Prostate gland (tissue), 2 donors: ENCODE measurements at regions not wholly inside any gene's neighbourhood (a gene's known extent, or its start where the extent isn't known, plus 50 kb on each side); places are given as distances from the start of the nearest gene placed in this dataset.

Experiments used
- POLR2A ChIP-seq: fragments of 450-650 bp; IDR thresholded peaks from one replicate; pipeline ENCODE4 v1.6.1; 2016; ENCODE audit warnings: antibody characterized with exemption, mild to moderate bottlenecking
- TF ChIP-seq, protein P1 (sequence below), 4 experiments: fragments of 200-600 bp in 2 of 4; fragments of 450-650 bp in 2 of 4; sonication (generic) in 2 of 4; IDR thresholded peaks; 1 replicate in 3 of 4; 2 replicates in 1 of 4; pipeline ENCODE4 v1.5.1; 2016 to 2019; ENCODE audit warnings: antibody characterized with exemption in 4 of 4, mild to moderate bottlenecking in 2 of 4, moderate library complexity in 2 of 4

DNA sequence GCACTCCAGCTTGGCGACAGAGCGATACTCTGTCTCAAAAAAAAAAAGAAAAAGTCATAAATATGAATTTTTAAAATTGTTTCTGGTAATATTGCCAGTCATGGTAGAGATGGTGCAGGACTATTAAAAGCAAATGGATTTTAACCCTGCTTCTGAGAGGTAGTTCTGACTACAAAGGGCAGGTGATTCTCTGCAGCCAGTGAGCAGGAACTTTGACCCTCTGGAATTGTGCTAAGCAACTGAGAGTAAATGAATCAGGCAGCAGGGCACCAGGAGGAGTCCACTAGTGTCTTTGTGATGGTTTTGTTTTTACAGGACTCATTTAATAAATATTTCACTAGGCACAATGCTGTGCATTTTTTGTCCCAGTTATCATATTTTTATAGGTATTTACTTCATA lies 781.2 kb downstream of the TLE4 start:
- TF ChIP-seq POLR2A, result no peak
- TF ChIP-seq, protein P1, sequence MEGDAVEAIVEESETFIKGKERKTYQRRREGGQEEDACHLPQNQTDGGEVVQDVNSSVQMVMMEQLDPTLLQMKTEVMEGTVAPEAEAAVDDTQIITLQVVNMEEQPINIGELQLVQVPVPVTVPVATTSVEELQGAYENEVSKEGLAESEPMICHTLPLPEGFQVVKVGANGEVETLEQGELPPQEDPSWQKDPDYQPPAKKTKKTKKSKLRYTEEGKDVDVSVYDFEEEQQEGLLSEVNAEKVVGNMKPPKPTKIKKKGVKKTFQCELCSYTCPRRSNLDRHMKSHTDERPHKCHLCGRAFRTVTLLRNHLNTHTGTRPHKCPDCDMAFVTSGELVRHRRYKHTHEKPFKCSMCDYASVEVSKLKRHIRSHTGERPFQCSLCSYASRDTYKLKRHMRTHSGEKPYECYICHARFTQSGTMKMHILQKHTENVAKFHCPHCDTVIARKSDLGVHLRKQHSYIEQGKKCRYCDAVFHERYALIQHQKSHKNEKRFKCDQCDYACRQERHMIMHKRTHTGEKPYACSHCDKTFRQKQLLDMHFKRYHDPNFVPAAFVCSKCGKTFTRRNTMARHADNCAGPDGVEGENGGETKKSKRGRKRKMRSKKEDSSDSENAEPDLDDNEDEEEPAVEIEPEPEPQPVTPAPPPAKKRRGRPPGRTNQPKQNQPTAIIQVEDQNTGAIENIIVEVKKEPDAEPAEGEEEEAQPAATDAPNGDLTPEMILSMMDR (IDR thresholded peaks at IDR 0.05), result no peak
